H1 (cell line): ENCODE measurements at regions not wholly inside any gene's neighbourhood (a gene's known extent, or its start where the extent isn't known, plus 50 kb on each side); places are given as distances from the start of the nearest gene placed in this dataset.

Experiments
- CTCF ChIA-PET: fragments of 300-600 bp; sonication (Branson Sonifier 250); formaldehyde crosslinking; loops from one replicate; lab custom pipeline; 2021; ENCODE audit not compliant: partially characterized antibody; lab: Charles Lee
- POLR2A ChIA-PET: fragments of 300-600 bp; sonication (Branson Sonifier 250); formaldehyde crosslinking; loops from one replicate; lab custom pipeline; 2021; ENCODE audit warnings: inconsistent platforms; ENCODE audit not compliant: partially characterized antibody; lab: Charles Lee
- DNase-seq, 2 experiments: peaks; one replicate each; pipeline versions ENCODE4 v3.0.0 to v3.0.0-alpha.2; 2010 to 2022; ENCODE audit warnings: low spot score in 2 of 2, low read depth in 1 of 2, mixed read lengths in 1 of 2
- FAIRE-seq: peaks from 2 replicates; lab custom pipeline; 2011; peaks lifted over from hg19 to GRCh38; lab: Jason Lieb, UNC
- H2AFZ ChIP-seq: 2 replicates; pipeline ENCODE4 v1.8.1; 2012; ENCODE audit warnings: low read length, inconsistent platforms
- H2AK5ac ChIP-seq: 2 replicates; pipeline ENCODE4 v1.6.1; 2013; ENCODE audit warnings: low read depth, low read length
- H2BK120ac ChIP-seq: replicated peaks from 2 replicates; pipeline ENCODE3; 2013; ENCODE audit warnings: low read depth, low read length, inconsistent platforms
- H2BK12ac ChIP-seq: 2 replicates; pipeline ENCODE4 v1.6.1; 2013; ENCODE audit warnings: low read depth, low read length
- H2BK15ac ChIP-seq: 2 replicates; pipeline ENCODE4 v1.6.1; 2013; ENCODE audit warnings: low read length
- H2BK20ac ChIP-seq: 2 replicates; pipeline ENCODE4 v1.6.1; 2013; ENCODE audit warnings: low read length
- H2BK5ac ChIP-seq: 2 replicates; pipeline ENCODE4 v1.6.1; 2013; ENCODE audit warnings: low read depth, low read length
- H3K14ac ChIP-seq: 2 replicates; pipeline ENCODE4 v1.6.1; 2013; ENCODE audit warnings: inconsistent platforms; ENCODE audit not compliant: insufficient read length
- H3K18ac ChIP-seq: 2 replicates; pipeline ENCODE4 v1.6.1; 2013; ENCODE audit warnings: low read length; ENCODE audit errors: extremely low read depth
- H3K23ac ChIP-seq: 2 replicates; pipeline ENCODE4 v1.6.1; 2013; ENCODE audit warnings: inconsistent platforms; ENCODE audit not compliant: insufficient read length
- H3K23me2 ChIP-seq: 2 replicates; pipeline ENCODE4 v1.6.1; 2013; ENCODE audit warnings: low read depth, low read length
- H3K27ac ChIP-seq: 2 replicates; pipeline ENCODE4 v1.6.1; 2011; ENCODE audit warnings: low read depth, low read length, inconsistent platforms
- H3K27me3 ChIP-seq, 4 experiments: replicated peaks in 1 of 4; 1 replicate in 1 of 4; 2 replicates in 3 of 4; pipeline versions ENCODE4 v1.6.1 to v1.8.1; 2011 to 2013; ENCODE audit warnings: low read length in 3 of 4, mild to moderate bottlenecking in 3 of 4, inconsistent platforms in 2 of 4, mixed read lengths in 2 of 4, moderate library complexity in 1 of 4; ENCODE audit not compliant: control insufficient read depth in 3 of 4, insufficient read depth in 3 of 4; ENCODE audit errors: extremely low read depth in 1 of 4
- H3K36me3 ChIP-seq, 4 experiments: 2 replicates each; pipeline versions ENCODE4 v1.6.1 to v1.8.1; 2011 to 2013; ENCODE audit warnings: mild to moderate bottlenecking in 4 of 4, low read length in 3 of 4, moderate library complexity in 2 of 4, control low read depth in 1 of 4, inconsistent platforms in 1 of 4; ENCODE audit not compliant: insufficient read depth in 4 of 4, control insufficient read depth in 2 of 4
- H3K4ac ChIP-seq: replicated peaks from 2 replicates; pipeline ENCODE3; 2013; ENCODE audit warnings: low read length, low read depth, mixed read lengths, inconsistent platforms; ENCODE audit not compliant: insufficient read length
- H3K4me1 ChIP-seq, 4 experiments: replicated peaks in 1 of 4; 1 replicate in 1 of 4; 2 replicates in 3 of 4; pipeline versions ENCODE4 v1.6.1 to v1.8.1; 2011 to 2013; ENCODE audit warnings: low read length in 3 of 4, inconsistent platforms in 2 of 4, mixed read lengths in 1 of 4; ENCODE audit not compliant: insufficient read depth in 4 of 4, control insufficient read depth in 3 of 4
- H3K4me2 ChIP-seq, 2 experiments: 2 replicates each; pipeline versions ENCODE4 v1.6.1 to v1.8.1; 2011 to 2013; ENCODE audit warnings: low read depth in 2 of 2, low read length in 2 of 2, control low read depth in 1 of 2, inconsistent platforms in 1 of 2, mild to moderate bottlenecking in 1 of 2; ENCODE audit not compliant: insufficient read depth in 1 of 2
- H3K4me3 ChIP-seq, 4 experiments: fragments of 200-600, 300-600 bp in 1 of 4; sonication (generic), shearing (Covaris generic), sonication (Bioruptor Twin) in 1 of 4; 2 replicates each; pipeline versions ENCODE4 v1.5.1 to v1.8.1; 2011 to 2016; ENCODE audit warnings: low read length in 4 of 4, low read depth in 3 of 4, control low read depth in 2 of 4, inconsistent platforms in 2 of 4, mild to moderate bottlenecking in 2 of 4, mixed read lengths in 1 of 4, moderate library complexity in 1 of 4; ENCODE audit not compliant: insufficient read depth in 2 of 4; ENCODE audit errors: extremely low read depth in 1 of 4
- H3K56ac ChIP-seq: replicated peaks from 2 replicates; pipeline ENCODE3; 2013; ENCODE audit warnings: low read depth, mild to moderate bottlenecking, mixed read lengths, low read length, inconsistent platforms; ENCODE audit not compliant: insufficient read length
- H3K79me1 ChIP-seq: 2 replicates; pipeline ENCODE4 v1.6.1; 2013; ENCODE audit warnings: low read depth, low read length, control low read depth
- H3K79me2 ChIP-seq, 2 experiments: 2 replicates each; pipeline versions ENCODE4 v1.6.1 to v1.8.1; 2012 to 2013; ENCODE audit warnings: low read length in 2 of 2, mild to moderate bottlenecking in 2 of 2, inconsistent platforms in 1 of 2; ENCODE audit not compliant: insufficient read depth in 2 of 2, control insufficient read depth in 1 of 2
- H3K9ac ChIP-seq, 4 experiments: replicated peaks in 1 of 4; 1 replicate in 1 of 4; 2 replicates in 3 of 4; pipeline versions ENCODE4 v1.6.1 to v1.8.1; 2011 to 2013; ENCODE audit warnings: low read depth in 3 of 4, low read length in 3 of 4, control low read depth in 2 of 4, mild to moderate bottlenecking in 2 of 4, moderate library complexity in 2 of 4, inconsistent platforms in 1 of 4; ENCODE audit errors: extremely low read depth in 1 of 4
- H3K9me3 ChIP-seq, 2 experiments: 2 replicates each; pipeline versions ENCODE4 v1.6.1 to v1.8.1; 2012 to 2013; ENCODE audit warnings: mild to moderate bottlenecking in 2 of 2, moderate library complexity in 2 of 2, control low read depth in 1 of 2, inconsistent platforms in 1 of 2, low read depth in 1 of 2, low read length in 1 of 2, mixed read lengths in 1 of 2; ENCODE audit not compliant: insufficient read depth in 2 of 2
- H4K20me1 ChIP-seq, 2 experiments: replicated peaks in 1 of 2; 2 replicates each; pipeline versions ENCODE3 to v1.8.1; 2011 to 2013; ENCODE audit warnings: inconsistent platforms in 2 of 2, low read length in 2 of 2, mild to moderate bottlenecking in 1 of 2; ENCODE audit not compliant: insufficient read depth in 2 of 2, control insufficient read depth in 1 of 2
- H4K5ac ChIP-seq: 2 replicates; pipeline ENCODE4 v1.6.1; 2013; ENCODE audit warnings: low read length, low read depth, mixed read lengths, inconsistent platforms; ENCODE audit not compliant: insufficient read length
- H4K8ac ChIP-seq: 2 replicates; pipeline ENCODE4 v1.8.0; 2013; ENCODE audit warnings: mild to moderate bottlenecking, moderate library complexity, low read length, inconsistent platforms; ENCODE audit not compliant: insufficient read depth; ENCODE audit errors: extremely low read depth
- H4K91ac ChIP-seq: replicated peaks from 2 replicates; pipeline ENCODE3; 2013; ENCODE audit warnings: low read length, mixed read lengths, inconsistent platforms; ENCODE audit not compliant: insufficient read length
- BCL11A ChIP-seq, 2 experiments: IDR thresholded peaks; one replicate each; pipeline ENCODE4 v1.6.1; 2011; ENCODE audit warnings: low read depth in 2 of 2, low read length in 2 of 2, mild to moderate bottlenecking in 2 of 2
- CTCF ChIP-seq, 3 experiments: IDR thresholded peaks; 1 replicate in 2 of 3; 2 replicates in 1 of 3; pipeline versions ENCODE4 v1.5.1 to v1.6.1; 2011; ENCODE audit warnings: low read length in 3 of 3, mild to moderate bottlenecking in 3 of 3, inconsistent platforms in 2 of 3, low read depth in 1 of 3, moderate library complexity in 1 of 3; ENCODE audit not compliant: insufficient read depth in 1 of 3; ENCODE audit errors: control extremely low read depth in 1 of 3
- MAX ChIP-seq: IDR thresholded peaks from 2 replicates; pipeline ENCODE4 v1.6.1; 2012; ENCODE audit warnings: inconsistent platforms
- NANOG ChIP-seq: IDR thresholded peaks from 2 replicates; pipeline ENCODE4 v1.6.1; 2011; ENCODE audit warnings: low read length, low read depth, mild to moderate bottlenecking, inconsistent platforms; ENCODE audit not compliant: insufficient read depth, poor library complexity, severe bottlenecking
- POLR2AphosphoS5 ChIP-seq: IDR thresholded peaks from 2 replicates; pipeline ENCODE4 v1.6.1; 2011; ENCODE audit warnings: low read depth, low read length
- RAD21 ChIP-seq, 2 experiments: IDR thresholded peaks in 1 of 2; conservative IDR thresholded peaks in 1 of 2; 2 replicates each; pipeline ENCODE4 v1.6.1; 2011; ENCODE audit warnings: low read depth in 2 of 2, low read length in 2 of 2, improper control_type of control experiment in 1 of 2, inconsistent platforms in 1 of 2, mild to moderate bottlenecking in 1 of 2, moderate library complexity in 1 of 2
- RNF2 ChIP-seq: fragments of 200-900, 300-1000 bp; sonication (generic); IDR thresholded peaks from 2 replicates; pipeline ENCODE4 v1.7.1; 2016; ENCODE audit warnings: borderline replicate concordance, low read depth, mild to moderate bottlenecking, antibody characterized with exemption, low read length; ENCODE audit not compliant: poor library complexity, severe bottlenecking; ENCODE audit errors: missing control alignments
- SIN3A ChIP-seq, 2 experiments: IDR thresholded peaks in 1 of 2; conservative IDR thresholded peaks in 1 of 2; 2 replicates each; pipeline ENCODE4 v1.6.1; 2011 to 2012; ENCODE audit warnings: low read length in 2 of 2, improper control_type of control experiment in 1 of 2, low read depth in 1 of 2, mild to moderate bottlenecking in 1 of 2
- SIRT6 ChIP-seq: IDR thresholded peaks from one replicate; pipeline ENCODE4 v1.7.1; 2012; ENCODE audit warnings: low read length, inconsistent platforms
- SP2 ChIP-seq: IDR thresholded peaks from 2 replicates; pipeline ENCODE4 v1.6.1; 2012; ENCODE audit warnings: mild to moderate bottlenecking, low read length, inconsistent platforms
- SP4 ChIP-seq: IDR thresholded peaks from 2 replicates; pipeline ENCODE4 v1.6.1; 2012; ENCODE audit warnings: low read length, inconsistent platforms
- TAF1 ChIP-seq: IDR thresholded peaks from 2 replicates; pipeline ENCODE4 v1.6.1; 2011; ENCODE audit warnings: mild to moderate bottlenecking, low read depth, low read length
- WGBS, 2 experiments: shearing (Covaris generic) in 1 of 2; methylation state at CpG; one replicate each; pipeline versions ENCODE4 v1.1.6 to v1.1.7; 2013 to 2015; ENCODE audit warnings: low lambda C conversion rate in 2 of 2, mixed read lengths in 2 of 2, inconsistent platforms in 1 of 2, low coverage in 1 of 2, missing lambda C conversion rate in 1 of 2; ENCODE audit not compliant: insufficient replicate concordance in 2 of 2, insufficient coverage in 1 of 2, insufficient read length in 1 of 2; ENCODE audit errors: extremely low coverage in 1 of 2, missing lambda C conversion rate in 1 of 2; 5-methylcytosine and 5-hydroxymethylcytosine counted together

- Histone ChIP-seq H3K4ac (no peak overlapping the region), H2BK12ac (no peak overlapping the region), H3K27ac (no peak overlapping the region), H4K20me1 (no peaks in the 10 kb centered on the region), H3K14ac (no peak overlapping the region), H3K79me2 (no peaks in the 10 kb centered on the region), H2BK15ac (no peak overlapping the region), H3K9ac (no peak overlapping the region), H2BK20ac (no peak overlapping the region), H3K36me3 (no peaks in the 10 kb centered on the region), H2BK5ac (no peak overlapping the region), H3K23ac (no peak overlapping the region), H3K4me1 (no peaks in the 10 kb centered on the region), H4K91ac (no peak overlapping the region), H3K9me3 (no peaks in the 10 kb centered on the region), H2AFZ (no peak overlapping the region), H3K27me3 (no peaks in the 10 kb centered on the region), H4K5ac (no peak overlapping the region), H3K18ac (no peak overlapping the region), H3K56ac (no peak overlapping the region), H3K79me1 (no peaks in the 10 kb centered on the region), H3K4me3 (no peak overlapping the region), H4K8ac (no peak overlapping the region), H2AK5ac (no peak overlapping the region), H3K23me2 (no peaks in the 10 kb centered on the region), H2BK120ac (no peak overlapping the region), H3K4me2 (no peak overlapping the region)
- FAIRE-seq (no peak), DNase-seq (no peak)
- ChIA-PET POLR2A (no interaction called here), CTCF (no interaction called here)
- 89% methylated on average over 3 of the region's 3 CpGs; no CpG with 5 or more reads in 1 of the 2 experiments for WGBS, 2 experiments
- no peak for TF ChIP-seq RAD21 (IDR thresholded peaks at IDR 0.05 in 1 of 2, conservative IDR thresholded peaks at IDR 0.05 in 1 of 2; ENCODE audit: low read depth in 2 of 2, low read length in 2 of 2)
- no peak for TF ChIP-seq BCL11A (IDR thresholded peaks at IDR 0.05; ENCODE audit: low read depth in 2 of 2, low read length in 2 of 2)
- TF ChIP-seq CTCF (IDR thresholded peaks at IDR 0.05; ENCODE audit: control extremely low read depth in 1 of 3, insufficient read depth in 1 of 3, low read depth in 1 of 3, low read length in 3 of 3), result no peak
- TF ChIP-seq TAF1, result no peak
- no peak for TF ChIP-seq SIN3A (conservative IDR thresholded peaks at IDR 0.05 in 1 of 2, IDR thresholded peaks at IDR 0.05 in 1 of 2; ENCODE audit: low read depth in 1 of 2, low read length in 2 of 2)
- TF ChIP-seq POLR2AphosphoS5, result no peak
- TF ChIP-seq NANOG, result no peak
- no peak for TF ChIP-seq SP4
- TF ChIP-seq MAX, result no peak
- no peak for TF ChIP-seq SP2
- no peak for TF ChIP-seq SIRT6
- TF ChIP-seq RNF2, result no peak
These were observed 64.7 kb upstream of the ETV1 start for GRCh38 chr7:14054125-14054524.
